ENCODE measurements at regions not wholly inside any gene's neighbourhood (a gene's known extent, or its start where the extent isn't known, plus 50 kb on each side); places are given as distances from the start of the nearest gene placed in this dataset.

- H3K4me2 ChIP-seq (ENCODE audit: low read length): peak overlapping the region; percentile 82
- H3K9me3 ChIP-seq (ENCODE audit: control insufficient read depth, low read length): no peaks in the 10 kb centered on the region
- peaks cover 3% of the 10 kb centered on the region for H3K4me1 ChIP-seq
- no peak for TF ChIP-seq CTCF (IDR thresholded peaks at IDR 0.05)
- peak overlapping the region; percentile 87 for H3K27ac ChIP-seq
- H3K9ac ChIP-seq: no peak overlapping the region
- peak overlapping the region; percentile 82 for H2AFZ ChIP-seq
- peak overlapping the region; percentile 59 for H3K4me3 ChIP-seq (ENCODE audit: low read depth, low read length)
- no peaks in the 10 kb centered on the region for H3K27me3 ChIP-seq (ENCODE audit: control insufficient read depth, insufficient read depth, low read length)
- H3K79me2 ChIP-seq: no peaks in the 10 kb centered on the region
- H3K36me3 ChIP-seq (ENCODE audit: control insufficient read depth, insufficient read depth, low read length): no peaks in the 10 kb centered on the region
Measured at GRCh38 chr9:121598965-121599871, 52.2 kb upstream of the DAB2IP start.

GRCh38 chr9:121599872-121600585 lies 51.4 kb upstream of the DAB2IP start:
- Histone ChIP-seq H3K27me3 (ENCODE audit: control insufficient read depth, insufficient read depth, low read length) (no peaks in the 10 kb centered on the region), H3K4me3 (ENCODE audit: low read depth, low read length) (peak overlapping the region; percentile 55), H3K27ac (no peak overlapping the region), H2AFZ (peak overlapping the region; percentile 82), H3K79me2 (no peaks in the 10 kb centered on the region), H3K36me3 (ENCODE audit: control insufficient read depth, insufficient read depth, low read length) (no peaks in the 10 kb centered on the region), H3K4me1 (peaks cover 3% of the 10 kb centered on the region), H3K9me3 (ENCODE audit: control insufficient read depth, low read length) (no peaks in the 10 kb centered on the region), H3K9ac (no peak overlapping the region), H3K4me2 (ENCODE audit: low read length) (peak overlapping the region; percentile 82)
- TF ChIP-seq CTCF (IDR thresholded peaks at IDR 0.05): no peak

- no peaks in the 10 kb centered on the region for H3K27me3 ChIP-seq (ENCODE audit: control insufficient read depth, insufficient read depth, low read length)
- H3K4me3 ChIP-seq (ENCODE audit: low read depth, low read length): no peak overlapping the region
- no peak overlapping the region for H3K9ac ChIP-seq
- no peaks in the 10 kb centered on the region for H3K36me3 ChIP-seq (ENCODE audit: control insufficient read depth, insufficient read depth, low read length)
- H3K27ac ChIP-seq: no peak overlapping the region
- no peak for TF ChIP-seq CTCF (IDR thresholded peaks at IDR 0.05)
- no peaks in the 10 kb centered on the region for H3K9me3 ChIP-seq (ENCODE audit: control insufficient read depth, low read length)
- peaks cover 3% of the 10 kb centered on the region for H3K4me1 ChIP-seq
- H2AFZ ChIP-seq: no peak overlapping the region
- H3K79me2 ChIP-seq: no peaks in the 10 kb centered on the region
- H3K4me2 ChIP-seq (ENCODE audit: low read length): no peak overlapping the region
Measured at GRCh38 chr9:121601194-121601593, 50.2 kb upstream of the DAB2IP start.

All from parathyroid adenoma (tissue), 2 donors.